CD4-positive, CD25-positive, alpha-beta regulatory T cell (primary cell): ENCODE measurements at regions not wholly inside any gene's neighbourhood (a gene's known extent, or its start where the extent isn't known, plus 50 kb on each side); places are given as distances from the start of the nearest gene placed in this dataset.

Experiments used
- ATAC-seq, 2 donors: fragments of 150-1000 bp; cut with Tn5 transposase; one replicate each; pipeline ENCODE4 v1.10.0; 2021; ENCODE audit warnings: low read depth in 2 of 2, moderate number of reproducible peaks in 2 of 2, moderate library complexity in 1 of 2
- DNase-seq, 3 donors: peaks; one replicate each; pipeline versions ENCODE4 v3.0.0 to v3.0.0-alpha.2; 2012 to 2022; ENCODE audit warnings: mixed read lengths in 1 of 3
- H3K27ac ChIP-seq: one replicate; pipeline ENCODE4 v1.7.0; 2013; ENCODE audit warnings: mild to moderate bottlenecking, low read length; ENCODE audit not compliant: insufficient read depth, poor library complexity, severe bottlenecking
- H3K27me3 ChIP-seq: one replicate; pipeline ENCODE4 v1.7.0; 2013; ENCODE audit warnings: low read length; ENCODE audit not compliant: control insufficient read depth, insufficient read depth
- H3K36me3 ChIP-seq: one replicate; pipeline ENCODE4 v1.7.0; 2013; ENCODE audit warnings: mild to moderate bottlenecking, low read length, moderate library complexity; ENCODE audit not compliant: control insufficient read depth, insufficient read depth
- H3K4me1 ChIP-seq: 2 replicates; pipeline ENCODE4 v1.7.0; 2013; ENCODE audit warnings: mild to moderate bottlenecking, low read length; ENCODE audit not compliant: insufficient read depth, control insufficient read depth, poor library complexity, severe bottlenecking
- H3K4me3 ChIP-seq: one replicate; pipeline ENCODE4 v1.7.0; 2013; ENCODE audit warnings: low read depth, mild to moderate bottlenecking, low read length, moderate library complexity
- H3K9me3 ChIP-seq, 2 experiments: 1 replicate in 1 of 2; 2 replicates in 1 of 2; pipeline ENCODE4 v1.7.0; 2013; ENCODE audit warnings: low read length in 2 of 2, mild to moderate bottlenecking in 1 of 2, moderate library complexity in 1 of 2; ENCODE audit not compliant: control insufficient read depth in 2 of 2
- H3K27ac Mint-ChIP-seq, 3 donors: one replicate each; pipeline ENCODE4 v1.8.0; 2020 to 2022; ENCODE audit warnings: mild to moderate bottlenecking in 3 of 3, mixed read lengths in 3 of 3, moderate library complexity in 2 of 3
- H3K27me3 Mint-ChIP-seq: one replicate; pipeline ENCODE4 v1.8.0; 2022; ENCODE audit warnings: mild to moderate bottlenecking, mixed read lengths
- H3K36me3 Mint-ChIP-seq: one replicate; pipeline ENCODE4 v1.8.0; 2020; ENCODE audit warnings: mixed read lengths
- H3K4me1 Mint-ChIP-seq, 4 donors: one replicate each; pipeline ENCODE4 v1.8.0; 2020 to 2022; ENCODE audit warnings: mixed read lengths in 4 of 4, mild to moderate bottlenecking in 1 of 4
- H3K4me3 Mint-ChIP-seq, 4 donors: one replicate each; pipeline ENCODE4 v1.8.0; 2020 to 2022; ENCODE audit warnings: mild to moderate bottlenecking in 4 of 4, mixed read lengths in 4 of 4, moderate library complexity in 3 of 4
- H3K9me3 Mint-ChIP-seq, 7 donors: one replicate each; pipeline ENCODE4 v1.8.0; 2020 to 2022; ENCODE audit warnings: mixed read lengths in 7 of 7, mild to moderate bottlenecking in 3 of 7, moderate library complexity in 2 of 7

- no peaks in the 10 kb centered on the region for H3K36me3 Mint-ChIP-seq
- no peak for ATAC-seq
- no peaks in the 10 kb centered on the region for H3K27me3 Mint-ChIP-seq
- H3K27me3 ChIP-seq, result no peaks in the 10 kb centered on the region
- no peak for DNase-seq
- H3K4me3 Mint-ChIP-seq, result no peak overlapping the region
- H3K9me3 ChIP-seq, result no peaks in the 10 kb centered on the region
- H3K9me3 Mint-ChIP-seq, result peaks cover 0 to 4% (median 2%) of the 10 kb centered on the region in 7 donors
- H3K36me3 ChIP-seq, result no peaks in the 10 kb centered on the region
- no peak overlapping the region for H3K4me3 ChIP-seq
- no peaks in the 10 kb centered on the region for H3K4me1 ChIP-seq
- no peaks in the 10 kb centered on the region for H3K4me1 Mint-ChIP-seq
- no peak overlapping the region for H3K27ac ChIP-seq
- peak overlapping the region in 1 of 3 donors; percentile 44 for H3K27ac Mint-ChIP-seq
These were observed 366.0 kb upstream of the DDHD1 start for GRCh38 chr14:53519137-53519536.

- Histone ChIP-seq H3K4me3 (no peak overlapping the region), H3K9me3 (no peaks in the 10 kb centered on the region), H3K27me3 (no peaks in the 10 kb centered on the region), H3K36me3 (no peaks in the 10 kb centered on the region), H3K27ac (no peak overlapping the region), H3K4me1 (no peaks in the 10 kb centered on the region)
- Mint-ChIP-seq H3K27me3 (no peaks in the 10 kb centered on the region), H3K4me3 (no peak overlapping the region), H3K9me3 (peaks cover 0 to 3% (median 2%) of the 10 kb centered on the region in 7 donors), H3K36me3 (no peaks in the 10 kb centered on the region), H3K4me1 (no peaks in the 10 kb centered on the region), H3K27ac (no peak overlapping the region)
- no peak for DNase-seq
- no peak for ATAC-seq
These were observed 364.3 kb upstream of the DDHD1 start for GRCh38 chr14:53517270-53517960.

- no peak overlapping the region for H3K4me3 Mint-ChIP-seq
- H3K4me3 ChIP-seq, result no peak overlapping the region
- no peaks in the 10 kb centered on the region for H3K9me3 ChIP-seq
- no peaks in the 10 kb centered on the region for H3K27me3 ChIP-seq
- no peaks in the 10 kb centered on the region for H3K27me3 Mint-ChIP-seq
- H3K27ac ChIP-seq, result no peak overlapping the region
- no peaks in the 10 kb centered on the region for H3K4me1 Mint-ChIP-seq
- no peaks in the 10 kb centered on the region for H3K36me3 ChIP-seq
- H3K36me3 Mint-ChIP-seq, result no peaks in the 10 kb centered on the region
- no peak for DNase-seq
- ATAC-seq, result no peak
- no peak overlapping the region for H3K27ac Mint-ChIP-seq
- H3K4me1 ChIP-seq, result no peaks in the 10 kb centered on the region
- H3K9me3 Mint-ChIP-seq, result peaks cover 0 to 3% (median 1%) of the 10 kb centered on the region in 7 donors
These were observed 363.2 kb upstream of the DDHD1 start for GRCh38 chr14:53516261-53516774.

GRCh38 chr14:53515276-53515675 is 362.2 kb upstream of the DDHD1 start:
- Histone ChIP-seq H3K27ac (no peak overlapping the region), H3K9me3 (no peaks in the 10 kb centered on the region), H3K27me3 (no peaks in the 10 kb centered on the region), H3K4me3 (no peak overlapping the region), H3K36me3 (no peaks in the 10 kb centered on the region), H3K4me1 (no peaks in the 10 kb centered on the region)
- Mint-ChIP-seq H3K27ac (no peak overlapping the region), H3K36me3 (no peaks in the 10 kb centered on the region), H3K27me3 (no peaks in the 10 kb centered on the region), H3K4me1 (no peaks in the 10 kb centered on the region), H3K4me3 (no peak overlapping the region), H3K9me3 (peaks cover 0 to 3% (median 0%) of the 10 kb centered on the region in 7 donors)
- no peak for ATAC-seq
- DNase-seq, result no peak

GRCh38 chr14:53514197-53514596 is 361.1 kb upstream of the DDHD1 start:
- no peaks in the 10 kb centered on the region for H3K9me3 ChIP-seq
- H3K4me3 ChIP-seq, result no peak overlapping the region
- peaks cover 0 to 3% (median 0%) of the 10 kb centered on the region in 7 donors for H3K9me3 Mint-ChIP-seq
- H3K36me3 Mint-ChIP-seq, result no peaks in the 10 kb centered on the region
- H3K36me3 ChIP-seq, result no peaks in the 10 kb centered on the region
- ATAC-seq (no peak), DNase-seq (no peak)
- H3K27ac ChIP-seq, result no peak overlapping the region
- H3K27ac Mint-ChIP-seq, result no peak overlapping the region
- no peaks in the 10 kb centered on the region for H3K27me3 Mint-ChIP-seq
- H3K4me1 ChIP-seq, result no peaks in the 10 kb centered on the region
- H3K27me3 ChIP-seq, result no peaks in the 10 kb centered on the region
- H3K4me3 Mint-ChIP-seq, result no peak overlapping the region
- H3K4me1 Mint-ChIP-seq, result no peaks in the 10 kb centered on the region

- no peak overlapping the region for H3K4me3 Mint-ChIP-seq
These were observed 357.3 kb upstream of the DDHD1 start for GRCh38 chr14:53510281-53510912.

GRCh38 chr14:53509276-53510244 is 356.4 kb upstream of the DDHD1 start:
- DNase-seq (no peak), ATAC-seq (no peak)
- H3K27me3 Mint-ChIP-seq, result peaks cover 5% of the 10 kb centered on the region
- Histone ChIP-seq H3K36me3 (no peaks in the 10 kb centered on the region), H3K4me3 (no peak overlapping the region), H3K27me3 (no peaks in the 10 kb centered on the region), H3K27ac (no peak overlapping the region), H3K9me3 (no peaks in the 10 kb centered on the region), H3K4me1 (no peaks in the 10 kb centered on the region)
- H3K4me1 Mint-ChIP-seq, result no peaks in the 10 kb centered on the region
- peaks cover 2 to 15% (median 7%) of the 10 kb centered on the region in 7 donors for H3K9me3 Mint-ChIP-seq
- no peak overlapping the region for H3K4me3 Mint-ChIP-seq
- H3K36me3 Mint-ChIP-seq, result no peaks in the 10 kb centered on the region
- no peak overlapping the region for H3K27ac Mint-ChIP-seq

More at GRCh38 chr14:53510281-53510912, 357.3 kb upstream of the DDHD1 start:
- Mint-ChIP-seq H3K27me3 (peaks cover 5% of the 10 kb centered on the region), H3K4me1 (no peaks in the 10 kb centered on the region), H3K9me3 (peaks cover 1 to 11% (median 5%) of the 10 kb centered on the region in 7 donors), H3K36me3 (no peaks in the 10 kb centered on the region), H3K27ac (no peak overlapping the region)
- Histone ChIP-seq H3K4me3 (no peak overlapping the region), H3K4me1 (no peaks in the 10 kb centered on the region), H3K36me3 (no peaks in the 10 kb centered on the region), H3K9me3 (no peaks in the 10 kb centered on the region), H3K27me3 (no peaks in the 10 kb centered on the region), H3K27ac (no peak overlapping the region)
- ATAC-seq (no peak), DNase-seq (no peak)
